NT2/D1 (cell line): ENCODE measurements at regions not wholly inside any gene's neighbourhood (a gene's known extent, or its start where the extent isn't known, plus 50 kb on each side); places are given as distances from the start of the nearest gene placed in this dataset.

Source experiments
- DNase-seq: peaks from one replicate; pipeline ENCODE4 v3.0.0-alpha.2; 2011; ENCODE audit warnings: low read depth, low spot score
- H3K27me3 ChIP-seq: 2 replicates; pipeline ENCODE4 v1.6.0; 2011; ENCODE audit warnings: mild to moderate bottlenecking; ENCODE audit not compliant: insufficient read length, insufficient read depth
- H3K36me3 ChIP-seq: 2 replicates; pipeline ENCODE4 v1.6.1; 2011; ENCODE audit warnings: mild to moderate bottlenecking, low read length, mixed read lengths; ENCODE audit not compliant: insufficient read depth, insufficient read length
- H3K4me1 ChIP-seq: 2 replicates; pipeline ENCODE4 v1.5.1; 2011; ENCODE audit not compliant: insufficient read depth, insufficient read length
- H3K4me3 ChIP-seq: 2 replicates; pipeline ENCODE4 v1.5.1; 2011; ENCODE audit warnings: low read depth; ENCODE audit not compliant: insufficient read length
- H3K9ac ChIP-seq: 2 replicates; pipeline ENCODE4 v1.6.0; 2011; ENCODE audit warnings: low read depth; ENCODE audit not compliant: insufficient read length
- H3K9me3 ChIP-seq: 2 replicates; pipeline ENCODE4 v1.5.1; 2011; ENCODE audit warnings: mild to moderate bottlenecking, low read length; ENCODE audit not compliant: insufficient read depth
- SUZ12 ChIP-seq: IDR thresholded peaks from 2 replicates; pipeline ENCODE4 v1.6.1; 2011; ENCODE audit not compliant: insufficient read length, insufficient read depth; ENCODE audit errors: extremely low read depth
- YY1 ChIP-seq: IDR thresholded peaks from 2 replicates; pipeline ENCODE4 v1.6.1; 2011; ENCODE audit not compliant: insufficient read length, insufficient read depth
- ZNF274 ChIP-seq: IDR thresholded peaks from 2 replicates; pipeline ENCODE4 v1.6.1; 2011; ENCODE audit warnings: mild to moderate bottlenecking, low read depth, low read length

DNA sequence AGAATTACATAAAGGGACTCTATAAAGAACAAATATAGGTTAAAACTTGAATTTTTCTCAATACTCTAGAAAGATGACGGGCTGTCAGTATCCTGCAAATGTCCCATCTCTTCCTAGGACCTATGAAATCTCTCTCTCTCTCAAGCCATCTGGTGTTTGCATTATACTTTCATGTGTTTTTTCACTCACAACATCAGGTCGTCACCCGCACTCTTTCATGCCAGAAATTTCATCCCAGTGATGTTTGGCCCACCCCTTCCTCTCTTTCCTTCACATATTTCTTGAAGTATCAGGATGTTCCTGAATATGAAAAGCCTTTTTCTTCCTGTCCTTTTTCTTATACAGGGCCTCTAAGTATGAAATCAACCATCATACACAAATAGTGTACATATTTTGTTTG is 63.3 kb upstream of the GAS1 start:
- Histone ChIP-seq H3K9ac (no peak overlapping the region), H3K4me1 (no peaks in the 10 kb centered on the region), H3K9me3 (no peaks in the 10 kb centered on the region), H3K4me3 (no peak overlapping the region), H3K36me3 (peaks cover 11% of the 10 kb centered on the region), H3K27me3 (no peaks in the 10 kb centered on the region)
- TF ChIP-seq YY1 = no peak
- TF ChIP-seq SUZ12 = no peak
- TF ChIP-seq ZNF274 = no peak
- no peak for DNase-seq

DNA sequence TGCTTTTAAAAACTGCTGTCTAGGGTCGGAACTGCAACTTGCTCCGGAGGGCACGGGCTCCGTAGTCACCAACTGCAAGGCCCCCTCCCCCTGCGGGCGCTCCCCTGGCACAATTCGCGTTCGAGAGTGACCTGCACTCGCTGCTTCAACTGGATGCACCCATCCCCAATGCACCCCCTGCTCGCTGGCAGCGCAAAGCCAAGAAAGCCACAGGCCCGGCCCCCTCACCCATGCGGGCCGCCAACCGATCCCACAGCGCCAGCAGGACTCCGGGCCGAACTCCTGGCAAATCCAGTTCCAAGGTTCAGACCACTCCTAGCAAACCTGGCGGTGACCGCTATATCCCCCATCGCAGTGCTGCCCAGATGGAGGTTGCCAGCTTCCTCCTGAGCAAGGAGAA is 64.2 kb upstream of the GAS1 start:
- Histone ChIP-seq H3K36me3 (peaks cover 11% of the 10 kb centered on the region), H3K4me1 (no peaks in the 10 kb centered on the region), H3K4me3 (no peak overlapping the region), H3K9me3 (no peaks in the 10 kb centered on the region), H3K9ac (no peak overlapping the region), H3K27me3 (no peaks in the 10 kb centered on the region)
- no peak for DNase-seq
- TF ChIP-seq YY1 (no peak), ZNF274 (no peak), SUZ12 (no peak)

DNA sequence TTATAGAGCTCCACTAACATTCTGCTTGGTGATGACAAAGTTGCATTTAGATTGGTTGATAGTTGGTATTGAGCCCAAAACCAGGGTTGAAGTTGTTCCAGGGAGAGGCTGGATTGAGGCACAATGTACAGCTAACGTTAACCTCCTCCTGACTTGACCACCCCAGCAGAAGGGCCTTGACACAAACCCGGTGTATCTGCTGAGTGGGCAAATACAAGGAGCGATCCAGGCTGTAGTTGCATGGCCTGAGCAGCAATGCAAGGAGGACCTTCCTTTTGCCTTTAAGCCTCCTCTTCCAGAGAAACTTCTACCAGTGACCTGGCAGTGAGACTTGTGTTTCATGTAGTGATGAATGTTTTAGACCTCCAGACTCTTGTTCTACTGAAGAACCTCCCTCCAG is 66.2 kb upstream of the GAS1 start:
- Histone ChIP-seq H3K9me3 (no peaks in the 10 kb centered on the region), H3K4me1 (no peaks in the 10 kb centered on the region), H3K9ac (no peak overlapping the region), H3K36me3 (peaks cover 11% of the 10 kb centered on the region), H3K27me3 (no peaks in the 10 kb centered on the region), H3K4me3 (no peak overlapping the region)
- no peak for DNase-seq
- no peak for TF ChIP-seq ZNF274
- no peak for TF ChIP-seq YY1
- TF ChIP-seq SUZ12 = no peak

DNA sequence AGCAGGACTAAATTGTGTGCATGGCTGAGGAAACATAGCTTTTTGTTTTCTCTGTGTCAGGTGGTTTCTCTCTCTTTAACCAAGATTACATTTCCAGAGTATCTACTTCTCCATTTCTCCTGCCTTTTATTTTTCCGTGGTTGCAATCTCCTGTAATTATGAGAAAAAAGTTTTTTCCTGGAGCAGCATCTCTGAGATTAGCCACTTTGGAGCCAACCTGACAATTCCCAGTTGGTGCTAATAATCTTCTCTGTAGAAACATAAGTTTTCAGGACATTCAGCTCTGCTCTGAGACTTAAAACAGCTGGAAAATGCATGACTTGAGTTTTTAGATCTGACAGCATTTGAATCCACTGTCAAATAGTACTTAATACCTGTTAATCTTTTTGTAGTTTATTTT is 67.1 kb upstream of the GAS1 start:
- Histone ChIP-seq H3K9ac (no peak overlapping the region), H3K4me3 (no peak overlapping the region), H3K36me3 (peaks cover 11% of the 10 kb centered on the region), H3K9me3 (no peaks in the 10 kb centered on the region), H3K27me3 (no peaks in the 10 kb centered on the region), H3K4me1 (no peaks in the 10 kb centered on the region)
- no peak for TF ChIP-seq SUZ12
- TF ChIP-seq YY1 = no peak
- no peak for TF ChIP-seq ZNF274
- no peak for DNase-seq

DNA sequence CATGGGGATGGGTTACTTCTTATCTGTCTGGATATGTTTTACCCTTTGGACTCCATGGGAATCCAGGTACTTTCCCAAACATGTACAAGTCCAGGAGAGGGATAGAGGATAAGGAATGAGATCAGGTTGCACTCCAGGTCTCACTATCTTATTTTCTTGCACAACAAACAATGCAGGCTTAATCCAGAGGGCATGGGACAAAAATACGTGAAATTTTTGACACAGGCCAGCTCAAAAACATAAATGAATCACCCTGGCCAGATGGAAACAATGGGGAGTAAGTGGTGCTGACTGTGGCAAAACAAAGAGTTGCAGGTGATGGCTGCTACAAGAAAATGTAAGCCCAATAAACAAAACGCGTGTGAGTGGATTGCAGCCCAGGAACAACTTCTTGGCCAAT is 69.4 kb upstream of the GAS1 start:
- Histone ChIP-seq H3K36me3 (peaks cover 11% of the 10 kb centered on the region), H3K4me3 (no peak overlapping the region), H3K9me3 (no peaks in the 10 kb centered on the region), H3K9ac (no peak overlapping the region), H3K4me1 (no peaks in the 10 kb centered on the region), H3K27me3 (no peaks in the 10 kb centered on the region)
- no peak for DNase-seq
- TF ChIP-seq ZNF274 (no peak), SUZ12 (no peak), YY1 (no peak)

DNA sequence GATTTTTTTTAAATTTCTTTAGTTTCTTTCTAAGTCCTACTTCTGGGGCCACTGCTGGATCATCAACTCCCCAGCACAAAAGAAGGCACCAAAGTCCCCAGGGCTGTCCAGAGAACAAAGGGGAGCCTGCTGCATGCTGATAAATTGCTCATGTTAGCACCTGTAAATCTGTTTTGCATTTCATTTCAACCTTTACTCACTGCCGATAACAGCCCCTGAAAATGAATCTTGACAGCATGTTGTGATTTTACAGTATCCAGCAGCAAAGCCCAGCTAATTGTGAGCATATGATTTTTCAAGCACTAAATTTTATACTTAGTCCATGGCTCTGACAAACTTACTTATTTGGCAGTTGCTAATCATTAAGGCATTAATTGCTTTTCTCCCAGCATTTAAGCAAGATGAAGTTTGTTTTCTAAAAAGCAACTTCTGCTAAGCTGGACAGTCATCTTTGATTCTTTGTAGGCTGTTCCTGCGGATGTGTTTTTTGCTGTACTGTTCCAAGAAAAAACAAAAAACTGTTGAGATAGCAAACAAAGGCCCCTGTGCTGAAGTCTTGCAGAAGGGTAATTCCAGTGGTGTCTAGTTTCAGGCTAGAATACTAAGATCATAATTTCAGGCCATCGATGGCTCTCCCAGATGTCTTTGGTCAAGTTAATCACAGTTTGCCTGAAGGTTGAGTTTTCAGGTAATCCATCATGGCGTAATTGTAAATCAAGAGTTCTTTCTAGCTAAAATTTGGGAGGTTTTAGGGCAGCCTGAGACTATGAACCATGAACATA is 73.1 kb upstream of the GAS1 start:
- Histone ChIP-seq H3K27me3 (no peaks in the 10 kb centered on the region), H3K4me3 (no peak overlapping the region), H3K4me1 (no peaks in the 10 kb centered on the region), H3K9ac (no peak overlapping the region), H3K9me3 (no peaks in the 10 kb centered on the region), H3K36me3 (no peaks in the 10 kb centered on the region)
- no peak for DNase-seq
- TF ChIP-seq ZNF274 (no peak), YY1 (no peak), SUZ12 (no peak)

DNA sequence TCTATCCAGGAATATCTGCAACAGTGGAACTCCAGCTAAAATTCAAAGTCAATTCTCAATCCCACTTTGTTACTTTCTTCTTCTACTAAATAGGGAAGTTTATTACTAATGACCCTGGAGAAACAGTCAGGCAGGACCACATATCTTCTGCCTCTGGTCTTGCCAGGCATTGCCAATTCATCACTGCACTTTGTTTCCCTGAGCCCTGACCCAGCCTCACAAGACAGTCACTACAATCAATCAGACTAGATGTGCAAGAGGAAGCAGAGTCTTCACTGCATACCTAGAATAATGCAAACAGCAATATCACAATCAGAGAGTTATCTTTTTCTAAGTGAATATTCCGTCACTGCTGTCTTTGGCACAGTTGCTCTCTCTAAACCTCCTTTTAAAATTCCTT is 74.9 kb upstream of the GAS1 start:
- no peaks in the 10 kb centered on the region for H3K9me3 ChIP-seq
- no peak overlapping the region for H3K9ac ChIP-seq
- H3K4me1 ChIP-seq = no peaks in the 10 kb centered on the region
- no peak for DNase-seq
- no peak for TF ChIP-seq SUZ12
- TF ChIP-seq YY1 = no peak
- TF ChIP-seq ZNF274 = no peak
- H3K27me3 ChIP-seq = no peaks in the 10 kb centered on the region
- H3K36me3 ChIP-seq = no peaks in the 10 kb centered on the region
- no peak overlapping the region for H3K4me3 ChIP-seq
